Hepatocyte (in vitro differentiated cells): ENCODE measurements at regions not wholly inside any gene's neighbourhood (a gene's known extent, or its start where the extent isn't known, plus 50 kb on each side); places are given as distances from the start of the nearest gene placed in this dataset.

ENCODE experiments used
- CTCF ChIP-seq: fragments of 200-600 bp; sonication (generic); IDR thresholded peaks from 2 replicates; pipeline ENCODE4 v1.5.1; 2016; ENCODE audit warnings: antibody characterized with exemption, mild to moderate bottlenecking; ENCODE audit not compliant: poor library complexity
- EZH2 ChIP-seq: fragments of 200-600 bp; sonication (generic); IDR thresholded peaks from 2 replicates; pipeline ENCODE4 v1.6.1; 2016; ENCODE audit warnings: antibody characterized with exemption, mild to moderate bottlenecking, borderline replicate concordance

GRCh38 chr4:123649250-123649644, 252.7 kb downstream of the SPRY1 start:
- TF ChIP-seq CTCF (no peak), EZH2 (no peak)
